HepG2 (cell line): ENCODE measurements at regions not wholly inside any gene's neighbourhood (a gene's known extent, or its start where the extent isn't known, plus 50 kb on each side); places are given as distances from the start of the nearest gene placed in this dataset.

Experiments
- AGO2 ChIP-seq: fragments of 200-400 bp; formaldehyde crosslinking; optimal IDR thresholded peaks from 2 replicates; pipeline ENCODE3; 2017; ENCODE audit warnings: mild to moderate bottlenecking, low read depth, low read length, moderate library complexity
- CHD2 ChIP-seq: IDR thresholded peaks from 2 replicates; pipeline ENCODE4 v1.6.1; 2011; ENCODE audit warnings: low read depth, low read length, improper control_type of control experiment
- HCFC1 ChIP-seq: fragments of 150-350 bp; IDR thresholded peaks from 2 replicates; pipeline ENCODE4 v1.6.1; 2014; ENCODE audit warnings: low read depth, low read length
- HDAC6 ChIP-seq: fragments of 200-600 bp; sonication (generic); IDR thresholded peaks from 2 replicates; pipeline ENCODE4 v1.7.0; 2017; ENCODE audit warnings: mild to moderate bottlenecking, antibody characterized with exemption, low read length, low read depth
- MIXL1 ChIP-seq: IDR thresholded peaks from 2 replicates; pipeline ENCODE4 v1.6.1; 2016
- MTA1 ChIP-seq: sonication (generic); formaldehyde crosslinking; IDR thresholded peaks from 2 replicates; pipeline ENCODE4 v1.4.0; 2020; ENCODE audit warnings: missing genetic modification reagents, mild to moderate bottlenecking, borderline replicate concordance
- PAF1 ChIP-seq: IDR thresholded peaks from 2 replicates; pipeline ENCODE4 v1.6.1; 2016; ENCODE audit warnings: missing genetic modification reagents, missing compliant biosample characterization
- POLR2G ChIP-seq: fragments of 200-400 bp; formaldehyde crosslinking; IDR thresholded peaks from 2 replicates; pipeline ENCODE4 v1.6.1; 2018; ENCODE audit warnings: mild to moderate bottlenecking, low read depth, low read length, moderate library complexity
- SIN3A ChIP-seq: IDR thresholded peaks from 2 replicates; pipeline ENCODE4 v1.6.1; 2011; ENCODE audit warnings: low read depth, mild to moderate bottlenecking, control low read depth, low read length, borderline replicate concordance
- YEATS4 ChIP-seq: sonication (generic); formaldehyde crosslinking; IDR thresholded peaks from 2 replicates; pipeline ENCODE4 v1.4.0; 2020; ENCODE audit warnings: missing genetic modification reagents, borderline replicate concordance
- ZBTB7B ChIP-seq: sonication (generic); formaldehyde crosslinking; IDR thresholded peaks from 2 replicates; pipeline ENCODE4 v1.4.0; 2020; ENCODE audit warnings: missing genetic modification reagents
- ZNF33B ChIP-seq: sonication (generic); formaldehyde crosslinking; IDR thresholded peaks from 2 replicates; pipeline ENCODE4 v1.5.1; 2020; ENCODE audit warnings: mild to moderate bottlenecking, missing genetic modification reagents
- ZNF501 ChIP-seq: sonication (generic); formaldehyde crosslinking; IDR thresholded peaks from 2 replicates; pipeline ENCODE4 v1.5.1; 2020; ENCODE audit warnings: mild to moderate bottlenecking, moderate library complexity, missing genetic modification reagents
- ZNF614 ChIP-seq: IDR thresholded peaks from 2 replicates; pipeline ENCODE4 v1.6.1; 2018; ENCODE audit warnings: missing biosample characterization, missing genetic modification reagents, inconsistent platforms, borderline replicate concordance
- ZSCAN25 ChIP-seq: sonication (generic); formaldehyde crosslinking; IDR thresholded peaks from 2 replicates; pipeline ENCODE4 v1.8.0; 2022; ENCODE audit warnings: mild to moderate bottlenecking, missing genetic modification reagents
- ZZZ3 ChIP-seq: sonication (generic); formaldehyde crosslinking; IDR thresholded peaks from 2 replicates; pipeline ENCODE4 v1.4.0; 2020; ENCODE audit warnings: missing genetic modification reagents, mild to moderate bottlenecking, borderline replicate concordance
- TF ChIP-seq, protein P1 (sequence below): sonication (generic); formaldehyde crosslinking; conservative IDR thresholded peaks from 2 replicates; pipeline ENCODE4 v1.8.0; 2022; ENCODE audit warnings: mild to moderate bottlenecking, moderate library complexity, missing genetic modification reagents
- TF ChIP-seq, protein P2 (sequence below): sonication (generic); formaldehyde crosslinking; IDR thresholded peaks from 2 replicates; pipeline ENCODE4 v1.4.0; 2020; ENCODE audit warnings: missing genetic modification reagents, mild to moderate bottlenecking, borderline replicate concordance
- TF ChIP-seq, protein P3 (sequence below): sonication (generic); formaldehyde crosslinking; IDR thresholded peaks from 2 replicates; pipeline ENCODE4 v1.4.0; 2020; ENCODE audit warnings: missing genetic modification reagents
- TF ChIP-seq, protein P4 (sequence below): sonication (generic); formaldehyde crosslinking; IDR thresholded peaks from 2 replicates; pipeline ENCODE4 v1.4.0; 2020; ENCODE audit warnings: mild to moderate bottlenecking, missing genetic modification reagents

DNA sequence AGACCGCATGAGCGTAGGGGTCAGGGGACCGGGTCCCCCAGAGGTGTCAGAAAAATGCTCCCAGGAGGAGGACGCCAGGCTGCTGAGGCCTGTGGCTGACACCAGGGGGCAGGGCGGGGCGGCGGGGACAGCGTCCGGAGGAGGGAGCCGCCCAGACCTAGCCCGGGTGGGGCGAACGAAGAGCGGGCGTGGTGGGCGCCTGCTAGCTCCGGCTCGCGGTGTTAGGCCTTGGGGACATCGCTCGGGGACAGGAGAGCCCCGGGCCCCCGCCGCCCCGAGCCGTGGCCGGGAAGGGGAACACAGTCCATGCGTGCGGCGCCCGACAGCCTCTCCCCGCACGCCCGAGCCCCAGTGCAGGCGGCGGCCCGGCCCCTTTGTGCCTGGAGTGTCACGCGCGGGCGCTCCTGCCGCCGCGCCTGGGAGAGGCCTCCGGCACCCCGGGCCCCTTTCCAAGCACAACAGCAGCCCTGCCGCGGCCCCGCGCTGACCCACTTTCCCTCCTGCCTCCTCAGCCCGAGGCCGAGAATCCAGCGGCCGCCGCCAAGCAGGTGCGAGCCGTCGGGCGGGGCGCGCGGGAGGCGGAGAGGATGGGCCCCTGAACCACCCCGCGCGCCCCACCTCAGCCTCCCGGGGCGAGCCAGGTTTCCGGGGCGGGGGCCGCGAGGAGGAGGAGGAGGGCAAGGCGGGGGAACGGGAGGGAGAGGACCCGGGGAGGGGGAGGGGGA lies 111.0 kb upstream of the KLF13 start (continued):
- TF ChIP-seq, protein P1, sequence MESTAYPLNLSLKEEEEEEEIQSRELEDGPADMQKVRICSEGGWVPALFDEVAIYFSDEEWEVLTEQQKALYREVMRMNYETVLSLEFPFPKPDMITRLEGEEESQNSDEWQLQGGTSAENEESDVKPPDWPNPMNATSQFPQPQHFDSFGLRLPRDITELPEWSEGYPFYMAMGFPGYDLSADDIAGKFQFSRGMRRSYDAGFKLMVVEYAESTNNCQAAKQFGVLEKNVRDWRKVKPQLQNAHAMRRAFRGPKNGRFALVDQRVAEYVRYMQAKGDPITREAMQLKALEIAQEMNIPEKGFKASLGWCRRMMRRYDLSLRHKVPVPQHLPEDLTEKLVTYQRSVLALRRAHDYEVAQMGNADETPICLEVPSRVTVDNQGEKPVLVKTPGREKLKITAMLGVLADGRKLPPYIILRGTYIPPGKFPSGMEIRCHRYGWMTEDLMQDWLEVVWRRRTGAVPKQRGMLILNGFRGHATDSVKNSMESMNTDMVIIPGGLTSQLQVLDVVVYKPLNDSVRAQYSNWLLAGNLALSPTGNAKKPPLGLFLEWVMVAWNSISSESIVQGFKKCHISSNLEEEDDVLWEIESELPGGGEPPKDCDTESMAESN (CRISPR knock-in tag) = peak; percentile 57; the same call in 1 of the 2 replicates
- TF ChIP-seq YEATS4 (CRISPR knock-in tag) (peak; percentile 27; the same call in 1 of the 2 replicates), MIXL1 (CRISPR knock-in tag) (no peak), ZBTB7B (CRISPR knock-in tag) (peak; percentile 61), MTA1 (CRISPR knock-in tag) (no peak; the same call in 1 of the 2 replicates), PAF1 (no peak), POLR2G (peak; percentile 57), AGO2 (peak; percentile 81), SIN3A (no peak; the same call in 1 of the 2 replicates), ZSCAN25 (peak; percentile 84; the same call in 1 of the 2 replicates), HCFC1 (no peak), CHD2 (no peak), ZNF33B (CRISPR knock-in tag) (no peak), ZNF614 (CRISPR knock-in tag) (0 out of 2 replicates have a peak, but pooled peaks have one; percentile 48), HDAC6 (no peak), ZZZ3 (CRISPR knock-in tag) (no peak), ZNF501 (CRISPR knock-in tag) (0 out of 2 replicates have a peak, but pooled peaks have one; percentile 7)
- TF ChIP-seq, protein P2, sequence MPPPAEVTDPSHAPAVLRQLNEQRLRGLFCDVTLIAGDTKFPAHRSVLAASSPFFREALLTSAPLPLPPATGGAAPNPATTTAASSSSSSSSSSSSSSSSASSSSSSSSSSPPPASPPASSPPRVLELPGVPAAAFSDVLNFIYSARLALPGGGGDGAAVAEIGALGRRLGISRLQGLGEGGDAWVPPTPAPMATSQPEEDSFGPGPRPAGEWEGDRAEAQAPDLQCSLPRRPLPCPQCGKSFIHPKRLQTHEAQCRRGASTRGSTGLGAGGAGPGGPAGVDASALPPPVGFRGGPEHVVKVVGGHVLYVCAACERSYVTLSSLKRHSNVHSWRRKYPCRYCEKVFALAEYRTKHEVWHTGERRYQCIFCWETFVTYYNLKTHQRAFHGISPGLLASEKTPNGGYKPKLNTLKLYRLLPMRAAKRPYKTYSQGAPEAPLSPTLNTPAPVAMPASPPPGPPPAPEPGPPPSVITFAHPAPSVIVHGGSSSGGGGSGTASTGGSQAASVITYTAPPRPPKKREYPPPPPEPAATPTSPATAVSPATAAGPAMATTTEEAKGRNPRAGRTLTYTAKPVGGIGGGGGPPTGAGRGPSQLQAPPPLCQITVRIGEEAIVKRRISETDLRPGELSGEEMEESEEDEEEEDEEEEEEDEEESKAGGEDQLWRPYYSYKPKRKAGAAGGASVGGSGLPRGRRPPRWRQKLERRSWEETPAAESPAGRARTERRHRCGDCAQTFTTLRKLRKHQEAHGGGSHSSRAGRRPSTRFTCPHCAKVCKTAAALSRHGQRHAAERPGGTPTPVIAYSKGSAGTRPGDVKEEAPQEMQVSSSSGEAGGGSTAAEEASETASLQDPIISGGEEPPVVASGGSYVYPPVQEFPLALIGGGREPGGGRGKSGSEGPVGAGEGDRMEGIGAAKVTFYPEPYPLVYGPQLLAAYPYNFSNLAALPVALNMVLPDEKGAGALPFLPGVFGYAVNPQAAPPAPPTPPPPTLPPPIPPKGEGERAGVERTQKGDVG (CRISPR knock-in tag) = 0 out of 2 replicates have a peak, but pooled peaks have one; percentile 17
- TF ChIP-seq, protein P3, sequence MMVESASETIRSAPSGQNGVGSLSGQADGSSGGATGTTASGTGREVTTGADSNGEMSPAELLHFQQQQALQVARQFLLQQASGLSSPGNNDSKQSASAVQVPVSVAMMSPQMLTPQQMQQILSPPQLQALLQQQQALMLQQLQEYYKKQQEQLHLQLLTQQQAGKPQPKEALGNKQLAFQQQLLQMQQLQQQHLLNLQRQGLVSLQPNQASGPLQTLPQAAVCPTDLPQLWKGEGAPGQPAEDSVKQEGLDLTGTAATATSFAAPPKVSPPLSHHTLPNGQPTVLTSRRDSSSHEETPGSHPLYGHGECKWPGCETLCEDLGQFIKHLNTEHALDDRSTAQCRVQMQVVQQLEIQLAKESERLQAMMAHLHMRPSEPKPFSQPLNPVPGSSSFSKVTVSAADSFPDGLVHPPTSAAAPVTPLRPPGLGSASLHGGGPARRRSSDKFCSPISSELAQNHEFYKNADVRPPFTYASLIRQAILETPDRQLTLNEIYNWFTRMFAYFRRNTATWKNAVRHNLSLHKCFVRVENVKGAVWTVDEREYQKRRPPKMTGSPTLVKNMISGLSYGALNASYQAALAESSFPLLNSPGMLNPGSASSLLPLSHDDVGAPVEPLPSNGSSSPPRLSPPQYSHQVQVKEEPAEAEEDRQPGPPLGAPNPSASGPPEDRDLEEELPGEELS = peak; percentile 33; the same call in 1 of the 2 replicates
- TF ChIP-seq, protein P4, sequence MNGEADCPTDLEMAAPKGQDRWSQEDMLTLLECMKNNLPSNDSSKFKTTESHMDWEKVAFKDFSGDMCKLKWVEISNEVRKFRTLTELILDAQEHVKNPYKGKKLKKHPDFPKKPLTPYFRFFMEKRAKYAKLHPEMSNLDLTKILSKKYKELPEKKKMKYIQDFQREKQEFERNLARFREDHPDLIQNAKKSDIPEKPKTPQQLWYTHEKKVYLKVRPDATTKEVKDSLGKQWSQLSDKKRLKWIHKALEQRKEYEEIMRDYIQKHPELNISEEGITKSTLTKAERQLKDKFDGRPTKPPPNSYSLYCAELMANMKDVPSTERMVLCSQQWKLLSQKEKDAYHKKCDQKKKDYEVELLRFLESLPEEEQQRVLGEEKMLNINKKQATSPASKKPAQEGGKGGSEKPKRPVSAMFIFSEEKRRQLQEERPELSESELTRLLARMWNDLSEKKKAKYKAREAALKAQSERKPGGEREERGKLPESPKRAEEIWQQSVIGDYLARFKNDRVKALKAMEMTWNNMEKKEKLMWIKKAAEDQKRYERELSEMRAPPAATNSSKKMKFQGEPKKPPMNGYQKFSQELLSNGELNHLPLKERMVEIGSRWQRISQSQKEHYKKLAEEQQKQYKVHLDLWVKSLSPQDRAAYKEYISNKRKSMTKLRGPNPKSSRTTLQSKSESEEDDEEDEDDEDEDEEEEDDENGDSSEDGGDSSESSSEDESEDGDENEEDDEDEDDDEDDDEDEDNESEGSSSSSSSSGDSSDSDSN (CRISPR knock-in tag) = peak; percentile 71
